Upper lobe of left lung (tissue), 4 donors: ENCODE measurements at regions not wholly inside any gene's neighbourhood (a gene's known extent, or its start where the extent isn't known, plus 50 kb on each side); places are given as distances from the start of the nearest gene placed in this dataset.

Experiments
- EP300 ChIP-seq, 4 donors: sonication (generic); formaldehyde crosslinking; IDR thresholded peaks; one replicate each; pipeline ENCODE4 v1.5.1; 2017; ENCODE audit warnings: antibody characterized with exemption in 4 of 4, control low read depth in 2 of 4
- POLR2A ChIP-seq, 4 donors: fragments of 450-650 bp; IDR thresholded peaks; one replicate each; pipeline ENCODE4 v1.5.1; 2016 to 2017; ENCODE audit warnings: antibody characterized with exemption in 4 of 4, mild to moderate bottlenecking in 2 of 4
- POLR2AphosphoS5 ChIP-seq, 2 donors: sonication (generic); formaldehyde crosslinking; IDR thresholded peaks; one replicate each; pipeline ENCODE4 v1.5.1; 2017; ENCODE audit warnings: antibody characterized with exemption in 2 of 2
- TF ChIP-seq, protein P1 (sequence below), 6 experiments: fragments of 450-650 bp in 4 of 6; fragments of 200-600 bp in 2 of 6; sonication (generic) in 2 of 6; IDR thresholded peaks; one replicate each; pipeline ENCODE4 v1.5.1; 2016 to 2019; ENCODE audit warnings: antibody characterized with exemption in 6 of 6

GRCh38 chr14:25102788-25103187 is 52.8 kb upstream of the STXBP6 start:
- TF ChIP-seq, protein P1, sequence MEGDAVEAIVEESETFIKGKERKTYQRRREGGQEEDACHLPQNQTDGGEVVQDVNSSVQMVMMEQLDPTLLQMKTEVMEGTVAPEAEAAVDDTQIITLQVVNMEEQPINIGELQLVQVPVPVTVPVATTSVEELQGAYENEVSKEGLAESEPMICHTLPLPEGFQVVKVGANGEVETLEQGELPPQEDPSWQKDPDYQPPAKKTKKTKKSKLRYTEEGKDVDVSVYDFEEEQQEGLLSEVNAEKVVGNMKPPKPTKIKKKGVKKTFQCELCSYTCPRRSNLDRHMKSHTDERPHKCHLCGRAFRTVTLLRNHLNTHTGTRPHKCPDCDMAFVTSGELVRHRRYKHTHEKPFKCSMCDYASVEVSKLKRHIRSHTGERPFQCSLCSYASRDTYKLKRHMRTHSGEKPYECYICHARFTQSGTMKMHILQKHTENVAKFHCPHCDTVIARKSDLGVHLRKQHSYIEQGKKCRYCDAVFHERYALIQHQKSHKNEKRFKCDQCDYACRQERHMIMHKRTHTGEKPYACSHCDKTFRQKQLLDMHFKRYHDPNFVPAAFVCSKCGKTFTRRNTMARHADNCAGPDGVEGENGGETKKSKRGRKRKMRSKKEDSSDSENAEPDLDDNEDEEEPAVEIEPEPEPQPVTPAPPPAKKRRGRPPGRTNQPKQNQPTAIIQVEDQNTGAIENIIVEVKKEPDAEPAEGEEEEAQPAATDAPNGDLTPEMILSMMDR (IDR thresholded peaks at IDR 0.05) = no peak
- no peak for TF ChIP-seq POLR2A (IDR thresholded peaks at IDR 0.05)
- TF ChIP-seq POLR2AphosphoS5 (IDR thresholded peaks at IDR 0.05) = no peak
- TF ChIP-seq EP300 (IDR thresholded peaks at IDR 0.05) = no peak
